ENCODE measurements at regions not wholly inside any gene's neighbourhood (a gene's known extent, or its start where the extent isn't known, plus 50 kb on each side); places are given as distances from the start of the nearest gene placed in this dataset.

GRCh38 chr6:122153557-122153956 lies 245.9 kb upstream of the HSF2 start:
- TF ChIP-seq POLR2A (IDR thresholded peaks at IDR 0.05) (no peak), POLR2AphosphoS5 (IDR thresholded peaks at IDR 0.05) (no peak), EP300 (IDR thresholded peaks at IDR 0.05) (no peak)
- TF ChIP-seq, protein P1, sequence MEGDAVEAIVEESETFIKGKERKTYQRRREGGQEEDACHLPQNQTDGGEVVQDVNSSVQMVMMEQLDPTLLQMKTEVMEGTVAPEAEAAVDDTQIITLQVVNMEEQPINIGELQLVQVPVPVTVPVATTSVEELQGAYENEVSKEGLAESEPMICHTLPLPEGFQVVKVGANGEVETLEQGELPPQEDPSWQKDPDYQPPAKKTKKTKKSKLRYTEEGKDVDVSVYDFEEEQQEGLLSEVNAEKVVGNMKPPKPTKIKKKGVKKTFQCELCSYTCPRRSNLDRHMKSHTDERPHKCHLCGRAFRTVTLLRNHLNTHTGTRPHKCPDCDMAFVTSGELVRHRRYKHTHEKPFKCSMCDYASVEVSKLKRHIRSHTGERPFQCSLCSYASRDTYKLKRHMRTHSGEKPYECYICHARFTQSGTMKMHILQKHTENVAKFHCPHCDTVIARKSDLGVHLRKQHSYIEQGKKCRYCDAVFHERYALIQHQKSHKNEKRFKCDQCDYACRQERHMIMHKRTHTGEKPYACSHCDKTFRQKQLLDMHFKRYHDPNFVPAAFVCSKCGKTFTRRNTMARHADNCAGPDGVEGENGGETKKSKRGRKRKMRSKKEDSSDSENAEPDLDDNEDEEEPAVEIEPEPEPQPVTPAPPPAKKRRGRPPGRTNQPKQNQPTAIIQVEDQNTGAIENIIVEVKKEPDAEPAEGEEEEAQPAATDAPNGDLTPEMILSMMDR (IDR thresholded peaks at IDR 0.05) = no peak
- no peak overlapping the region for H3K4me3 ChIP-seq
- 42 to 60% (median 56%) methylated on average over 3 of the region's 3 CpGs for WGBS, 5 donors
- H3K36me3 ChIP-seq = no peaks in the 10 kb centered on the region
- H3K4me1 ChIP-seq = no peaks in the 10 kb centered on the region
- H3K27ac ChIP-seq = no peak overlapping the region
- peak in 1 of 2 donors; percentile 18 for DNase-seq
- H3K27me3 ChIP-seq = no peaks in the 10 kb centered on the region
- intact Hi-C loops (cut with DNase I; ENCODE audit: low total_unique reads) = no loop called here
- H3K9me3 ChIP-seq = no peaks in the 10 kb centered on the region

DNA sequence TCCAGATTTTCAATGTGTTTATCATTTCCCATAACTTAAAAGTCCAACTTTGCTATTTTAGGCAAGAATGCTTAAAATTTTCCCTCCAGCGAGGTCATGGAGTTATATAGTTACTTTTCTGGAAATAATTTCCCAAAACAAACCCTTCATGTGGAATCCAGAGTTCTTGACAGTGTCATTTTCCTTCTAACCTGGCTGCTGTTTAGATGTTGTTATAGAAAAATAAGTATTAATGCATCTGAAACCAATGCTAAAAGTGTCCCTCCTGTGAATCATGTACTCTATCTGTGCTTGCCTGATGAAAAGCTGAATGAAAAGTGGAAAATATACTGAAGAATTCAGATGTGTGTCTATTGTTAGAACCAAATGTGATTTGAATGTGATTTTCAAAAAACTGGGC lies 245.3 kb upstream of the HSF2 start:
- DNase-seq = no peak
- H3K9me3 ChIP-seq = no peaks in the 10 kb centered on the region
- H3K27me3 ChIP-seq = no peaks in the 10 kb centered on the region
- TF ChIP-seq, protein P1 (IDR thresholded peaks at IDR 0.05) = no peak
- TF ChIP-seq POLR2A (IDR thresholded peaks at IDR 0.05) = no peak
- TF ChIP-seq POLR2AphosphoS5 (IDR thresholded peaks at IDR 0.05) = no peak
- no peak for TF ChIP-seq EP300 (IDR thresholded peaks at IDR 0.05)
- no peaks in the 10 kb centered on the region for H3K36me3 ChIP-seq
- no peaks in the 10 kb centered on the region for H3K4me1 ChIP-seq
- WGBS, 5 donors = 45 to 74% (median 69%) methylated on average over 1 of the region's 1 CpG
- intact Hi-C loops (cut with DNase I; ENCODE audit: low total_unique reads) = no loop called here
- no peak overlapping the region for H3K27ac ChIP-seq
- no peak overlapping the region for H3K4me3 ChIP-seq

GRCh38 chr6:122154912-122155575 lies 244.4 kb upstream of the HSF2 start:
- intact Hi-C loops (cut with DNase I; ENCODE audit: low total_unique reads) = no loop called here

DNA sequence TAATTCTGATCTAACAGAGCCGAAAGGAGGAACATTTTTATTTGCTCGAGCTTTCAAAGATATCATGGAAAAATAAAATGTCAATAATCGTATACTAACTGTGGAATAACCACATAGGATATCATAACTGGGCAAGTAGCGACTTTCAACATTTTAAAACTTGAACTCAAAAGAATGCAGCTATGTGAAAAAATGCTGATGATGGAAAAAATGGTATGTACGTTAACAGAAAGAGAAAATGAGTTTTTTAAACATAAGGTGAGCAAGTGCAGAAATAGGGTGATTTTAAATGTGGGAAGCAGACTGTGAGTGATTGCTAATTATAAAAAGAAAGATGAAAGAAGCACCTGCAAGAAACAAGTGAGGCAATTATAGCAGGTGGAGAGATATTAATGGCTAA lies 238.3 kb upstream of the HSF2 start:
- Histone ChIP-seq H3K27me3 (no peaks in the 10 kb centered on the region), H3K4me3 (no peak overlapping the region), H3K36me3 (no peaks in the 10 kb centered on the region), H3K4me1 (no peaks in the 10 kb centered on the region), H3K9me3 (peaks cover 0 to 4% (median 0%) of the 10 kb centered on the region in 4 donors), H3K27ac (no peak overlapping the region)
- DNase-seq = no peak
- intact Hi-C loops (cut with DNase I; ENCODE audit: low total_unique reads) = no loop called here
- 78 to 86% (median 82%) methylated on average over 5 of the region's 5 CpGs for WGBS, 5 donors
- TF ChIP-seq, protein P1 (IDR thresholded peaks at IDR 0.05) = no peak
- TF ChIP-seq EP300 (IDR thresholded peaks at IDR 0.05) (no peak), POLR2A (IDR thresholded peaks at IDR 0.05) (no peak), POLR2AphosphoS5 (IDR thresholded peaks at IDR 0.05) (no peak)

More at GRCh38 chr6:122154912-122155575, 244.4 kb upstream of the HSF2 start:
- DNase-seq = peak in 1 of 2 donors; percentile 40
- TF ChIP-seq, protein P1 (IDR thresholded peaks at IDR 0.05) = no peak
- TF ChIP-seq POLR2AphosphoS5 (IDR thresholded peaks at IDR 0.05) (no peak), EP300 (IDR thresholded peaks at IDR 0.05) (no peak), POLR2A (IDR thresholded peaks at IDR 0.05) (no peak)
- no peak overlapping the region for H3K4me3 ChIP-seq
- H3K27ac ChIP-seq = no peak overlapping the region
- H3K36me3 ChIP-seq = no peaks in the 10 kb centered on the region
- no peaks in the 10 kb centered on the region for H3K4me1 ChIP-seq
- H3K9me3 ChIP-seq = no peaks in the 10 kb centered on the region
- WGBS, 5 donors = 62 to 74% (median 65%) methylated on average over 2 of the region's 2 CpGs
- no peaks in the 10 kb centered on the region for H3K27me3 ChIP-seq

Data from stomach (tissue), 8 donors.